ENCODE measurements at regions not wholly inside any gene's neighbourhood (a gene's known extent, or its start where the extent isn't known, plus 50 kb on each side); places are given as distances from the start of the nearest gene placed in this dataset.

DNA sequence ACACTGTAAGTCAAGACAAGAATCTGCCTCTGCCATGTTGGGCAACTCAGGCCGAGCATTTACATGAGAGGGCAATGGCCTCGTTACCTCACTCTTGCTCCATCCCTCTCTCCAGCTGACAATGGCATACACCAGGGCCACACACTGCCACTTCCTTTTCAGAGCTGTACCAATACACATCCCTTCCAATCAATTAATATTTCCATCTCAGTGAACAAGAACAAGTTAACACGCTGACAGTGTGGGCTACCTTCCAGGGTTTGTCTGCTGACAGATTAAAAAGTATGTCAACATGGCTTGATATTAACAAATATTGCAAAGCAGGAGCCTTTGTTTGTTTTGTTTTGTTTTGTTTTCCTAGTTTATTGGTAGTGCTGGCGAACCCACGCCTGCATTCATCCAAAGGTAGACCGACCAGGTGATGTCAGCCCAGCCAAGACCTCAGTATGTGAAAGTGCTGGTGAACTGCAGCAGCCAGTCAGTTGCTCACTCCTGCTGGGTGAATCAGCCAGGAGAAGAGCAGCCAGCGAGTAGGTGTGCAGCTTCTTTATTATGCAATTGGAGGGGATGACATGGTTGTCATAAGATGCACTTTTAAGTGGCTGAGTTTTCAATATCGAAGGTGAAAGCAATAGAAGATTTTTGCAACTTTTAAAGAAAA lies 487.3 kb upstream of the JARID2 start:
- ATAC-seq (no peak), DNase-seq (no peak)
- POLR2A ChIA-PET: no interaction called here
- Mint-ChIP-seq H3K36me3 (no peaks in the 10 kb centered on the region), H3K4me1 (peaks cover 0 to 6% (median 0%) of the 10 kb centered on the region in 4 donors), H3K27ac (no peak overlapping the region), H3K27me3 (no peaks in the 10 kb centered on the region), H3K9me3 (peaks cover 0 to 1% (median 0%) of the 10 kb centered on the region in 9 donors), H3K4me3 (no peak overlapping the region)

DNA sequence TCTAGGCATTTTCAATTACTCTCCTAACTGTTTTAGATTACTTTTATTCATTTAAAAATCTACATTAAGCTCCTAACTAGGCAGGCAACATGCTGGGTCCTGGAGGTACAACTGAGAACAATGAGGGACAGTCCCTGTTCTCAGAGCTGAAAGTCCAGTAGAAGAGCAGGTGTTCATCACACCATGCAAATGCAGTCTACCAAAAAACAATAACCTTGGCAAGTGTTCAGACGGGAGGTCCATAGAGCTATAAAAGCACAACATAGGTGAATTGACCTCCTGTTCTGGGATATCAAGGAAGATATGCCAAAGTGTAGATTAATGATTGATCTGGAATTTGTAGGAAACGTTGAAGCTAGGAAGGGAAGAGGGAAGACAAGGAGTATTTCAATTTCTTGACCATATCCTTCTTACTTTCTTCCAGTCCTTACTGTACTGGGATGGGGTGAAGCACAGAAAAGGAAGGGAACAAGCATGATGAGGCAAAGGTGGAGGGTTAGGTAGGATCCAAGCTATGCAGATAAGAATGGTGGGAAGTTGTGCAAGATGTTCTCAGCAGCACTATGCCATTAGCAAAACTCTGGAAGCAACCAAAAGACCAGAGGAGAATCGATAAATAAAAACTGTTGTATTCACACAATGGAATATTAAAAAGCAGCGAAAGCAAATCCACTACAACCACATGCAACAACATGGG lies 485.7 kb upstream of the JARID2 start:
- DNase-seq (no peak), ATAC-seq (no peak)
- Mint-ChIP-seq H3K4me3 (no peak overlapping the region), H3K27me3 (no peaks in the 10 kb centered on the region), H3K4me1 (peaks cover 0 to 6% (median 0%) of the 10 kb centered on the region in 4 donors), H3K27ac (no peak overlapping the region), H3K9me3 (peaks cover 0 to 1% (median 0%) of the 10 kb centered on the region in 9 donors), H3K36me3 (no peaks in the 10 kb centered on the region)
- POLR2A ChIA-PET: no interaction called here

- ATAC-seq: no peak
- peaks cover 0 to 6% (median 0%) of the 10 kb centered on the region in 4 donors for H3K4me1 Mint-ChIP-seq
- H3K27ac Mint-ChIP-seq: peak overlapping the region in 1 of 10 donors; percentile 57
- H3K36me3 Mint-ChIP-seq: no peaks in the 10 kb centered on the region
- H3K9me3 Mint-ChIP-seq: peaks cover 0 to 1% (median 0%) of the 10 kb centered on the region in 9 donors
- H3K4me3 Mint-ChIP-seq: no peak overlapping the region
- no peak for DNase-seq
- POLR2A ChIA-PET: no interaction called here
- no peaks in the 10 kb centered on the region for H3K27me3 Mint-ChIP-seq
These were observed 483.8 kb upstream of the JARID2 start for GRCh38 chr6:14762077-14762476.

DNA sequence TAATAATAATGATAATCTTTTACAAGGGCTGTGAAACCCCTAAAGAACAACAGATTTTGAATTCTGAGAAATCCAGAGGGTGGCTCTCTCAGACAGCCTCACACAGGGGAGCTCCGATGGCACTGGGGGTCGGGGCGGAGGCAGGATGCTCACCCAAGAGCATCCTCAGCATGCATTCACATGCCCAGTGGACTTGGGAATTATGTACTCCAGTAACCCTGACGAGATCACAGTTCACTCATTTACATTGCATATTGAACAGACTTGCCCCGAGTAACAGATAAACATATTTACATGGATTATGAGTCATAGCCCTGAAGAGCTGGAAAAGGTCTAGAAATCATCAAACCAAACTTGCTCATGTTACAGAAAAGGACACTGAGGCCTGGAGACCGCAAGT lies 482.7 kb upstream of the JARID2 start:
- H3K4me3 Mint-ChIP-seq: no peak overlapping the region
- ATAC-seq: no peak
- no peak for DNase-seq

GRCh38 chr6:14763616-14764015 lies 482.3 kb upstream of the JARID2 start:
- no peak for ATAC-seq
- Mint-ChIP-seq H3K9me3 (peaks cover 0 to 1% (median 0%) of the 10 kb centered on the region in 9 donors), H3K27me3 (no peaks in the 10 kb centered on the region), H3K36me3 (no peaks in the 10 kb centered on the region), H3K4me3 (no peak overlapping the region), H3K27ac (no peak overlapping the region), H3K4me1 (no peaks in the 10 kb centered on the region)
- POLR2A ChIA-PET: no interaction called here
- DNase-seq: no peak

More for the DNA sequence above, 482.7 kb upstream of the JARID2 start:
- POLR2A ChIA-PET: no interaction called here
- H3K27me3 Mint-ChIP-seq: no peaks in the 10 kb centered on the region
- H3K36me3 Mint-ChIP-seq: no peaks in the 10 kb centered on the region
- H3K27ac Mint-ChIP-seq: no peak overlapping the region
- peaks cover 0 to 1% (median 0%) of the 10 kb centered on the region in 9 donors for H3K9me3 Mint-ChIP-seq
- H3K4me1 Mint-ChIP-seq: peaks cover 0 to 2% (median 0%) of the 10 kb centered on the region in 4 donors

GRCh38 chr6:14765106-14765505 lies 480.8 kb upstream of the JARID2 start:
- POLR2A ChIA-PET: no interaction called here
- peaks cover 0 to under 1% (median 0%) of the 10 kb centered on the region in 9 donors for H3K9me3 Mint-ChIP-seq
- no peak overlapping the region for H3K4me3 Mint-ChIP-seq
- ATAC-seq: no peak
- H3K27ac Mint-ChIP-seq: no peak overlapping the region
- H3K4me1 Mint-ChIP-seq: no peaks in the 10 kb centered on the region
- no peaks in the 10 kb centered on the region for H3K36me3 Mint-ChIP-seq
- DNase-seq: no peak
- H3K27me3 Mint-ChIP-seq: no peaks in the 10 kb centered on the region

DNA sequence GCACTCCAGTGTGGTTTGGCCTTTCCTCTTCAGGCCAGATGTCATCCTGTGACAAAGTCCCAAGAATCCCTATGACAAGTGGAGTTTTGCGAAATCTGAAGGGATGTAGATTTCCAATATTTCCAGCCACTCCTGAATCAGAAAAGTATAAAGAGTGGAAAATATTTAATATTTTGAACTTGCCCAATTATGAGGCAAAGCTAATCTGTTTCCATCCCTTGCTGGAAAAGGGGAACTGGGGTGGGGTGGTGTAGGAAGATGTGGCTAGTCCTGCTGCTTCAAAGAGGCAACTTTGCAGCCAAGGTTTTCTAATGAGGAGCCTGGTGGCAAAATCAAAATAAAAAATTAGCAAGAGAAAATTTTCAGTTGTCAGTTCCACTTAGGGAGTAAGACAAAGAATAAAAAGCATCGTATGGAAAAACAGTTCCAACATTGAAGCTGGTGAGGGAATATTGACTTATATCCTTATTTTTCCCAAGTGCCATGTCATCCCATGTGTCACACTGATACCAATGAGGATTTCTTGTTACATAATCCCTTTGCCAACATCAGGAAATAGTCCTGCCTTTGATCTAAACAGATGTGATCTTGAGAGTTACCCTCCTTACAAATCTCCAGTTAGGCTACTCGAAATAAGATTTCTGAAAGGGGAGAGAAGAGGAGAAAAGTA lies 480.0 kb upstream of the JARID2 start:
- Mint-ChIP-seq H3K4me3 (no peak overlapping the region), H3K27ac (no peak overlapping the region), H3K9me3 (no peaks in the 10 kb centered on the region), H3K27me3 (no peaks in the 10 kb centered on the region), H3K4me1 (no peaks in the 10 kb centered on the region), H3K36me3 (no peaks in the 10 kb centered on the region)
- ATAC-seq (no peak), DNase-seq (no peak)
- POLR2A ChIA-PET: no interaction called here

DNA sequence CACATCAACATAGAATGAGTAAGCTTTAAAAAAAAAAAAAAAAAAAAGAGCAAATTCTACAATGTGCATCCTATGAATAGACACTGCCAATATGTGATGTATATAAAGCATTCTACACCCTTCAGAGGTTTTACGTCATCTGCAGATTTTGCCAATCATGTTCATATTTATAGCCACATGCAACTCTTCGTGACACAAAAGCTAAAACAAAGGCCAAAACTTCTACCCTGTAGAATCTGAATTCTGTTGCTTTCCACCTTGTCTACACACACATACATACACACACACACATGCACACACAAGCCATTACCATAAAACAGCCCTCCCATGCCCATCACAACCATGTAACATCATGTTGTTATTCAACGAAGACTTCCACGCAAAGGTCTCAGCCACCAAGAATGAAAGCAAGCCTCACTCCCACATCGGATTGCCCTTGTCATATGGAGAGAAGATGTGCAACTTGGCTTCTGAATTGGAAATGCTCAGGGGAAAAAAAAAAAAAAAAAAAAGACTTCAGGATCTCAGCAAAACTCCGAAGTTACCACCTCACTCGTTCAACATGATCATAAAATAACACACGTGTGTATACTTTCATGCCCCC lies 479.4 kb upstream of the JARID2 start:
- Mint-ChIP-seq H3K27ac (no peak overlapping the region), H3K4me1 (no peaks in the 10 kb centered on the region), H3K36me3 (no peaks in the 10 kb centered on the region), H3K4me3 (no peak overlapping the region), H3K27me3 (no peaks in the 10 kb centered on the region), H3K9me3 (peaks cover 0 to 2% (median 0%) of the 10 kb centered on the region in 9 donors)
- DNase-seq (no peak), ATAC-seq (no peak)
- POLR2A ChIA-PET: no interaction called here

GRCh38 chr6:14767226-14767625 lies 478.6 kb upstream of the JARID2 start:
- Mint-ChIP-seq H3K27ac (no peak overlapping the region), H3K4me1 (no peaks in the 10 kb centered on the region), H3K27me3 (peaks cover 0 to 3% (median 0%) of the 10 kb centered on the region in 5 donors), H3K9me3 (peaks cover 0 to 2% (median 0%) of the 10 kb centered on the region in 9 donors), H3K36me3 (no peaks in the 10 kb centered on the region), H3K4me3 (no peak overlapping the region)
- ATAC-seq (no peak), DNase-seq (no peak)
- POLR2A ChIA-PET: no interaction called here

- Mint-ChIP-seq H3K4me3 (no peak overlapping the region), H3K36me3 (no peaks in the 10 kb centered on the region), H3K4me1 (no peaks in the 10 kb centered on the region), H3K9me3 (peaks cover 0 to 2% (median 0%) of the 10 kb centered on the region in 9 donors), H3K27ac (no peak overlapping the region), H3K27me3 (peaks cover 0 to 4% (median 0%) of the 10 kb centered on the region in 5 donors)
- DNase-seq: no peak
- POLR2A ChIA-PET: no interaction called here
- no peak for ATAC-seq
These were observed 475.8 kb upstream of the JARID2 start for GRCh38 chr6:14770040-14770439.

- H3K4me3 Mint-ChIP-seq: no peak overlapping the region
- no peak for ATAC-seq
- no peaks in the 10 kb centered on the region for H3K4me1 Mint-ChIP-seq
- no peak for DNase-seq
- H3K36me3 Mint-ChIP-seq: no peaks in the 10 kb centered on the region
- peaks cover 0 to 4% (median 0%) of the 10 kb centered on the region in 5 donors for H3K27me3 Mint-ChIP-seq
- POLR2A ChIA-PET: interaction anchor here (0.7 kb wide), 1 partner anchor 861 kb away, joined by 6 read pairs; no protein-coding TSS in a partner anchor
- H3K27ac Mint-ChIP-seq: no peak overlapping the region
- peaks cover 0 to 2% (median 0%) of the 10 kb centered on the region in 9 donors for H3K9me3 Mint-ChIP-seq
These were observed 475.3 kb upstream of the JARID2 start for GRCh38 chr6:14770572-14770971.

GRCh38 chr6:14771016-14771415 lies 474.9 kb upstream of the JARID2 start:
- POLR2A ChIA-PET: interaction anchor here (0.7 kb wide), 1 partner anchor 861 kb away, joined by 6 read pairs; no protein-coding TSS in a partner anchor
- H3K36me3 Mint-ChIP-seq: no peaks in the 10 kb centered on the region
- peaks cover 0 to 4% (median 0%) of the 10 kb centered on the region in 5 donors for H3K27me3 Mint-ChIP-seq
- DNase-seq: no peak
- H3K9me3 Mint-ChIP-seq: peaks cover 0 to 2% (median 0%) of the 10 kb centered on the region in 9 donors
- ATAC-seq: no peak
- no peak overlapping the region for H3K4me3 Mint-ChIP-seq
- no peaks in the 10 kb centered on the region for H3K4me1 Mint-ChIP-seq
- H3K27ac Mint-ChIP-seq: no peak overlapping the region

- ATAC-seq (no peak), DNase-seq (no peak)
- Mint-ChIP-seq H3K4me1 (no peaks in the 10 kb centered on the region), H3K36me3 (no peaks in the 10 kb centered on the region), H3K27me3 (peaks cover 0 to 4% (median 0%) of the 10 kb centered on the region in 5 donors), H3K9me3 (peaks cover 0 to 2% (median 0%) of the 10 kb centered on the region in 9 donors), H3K4me3 (no peak overlapping the region), H3K27ac (no peak overlapping the region)
- POLR2A ChIA-PET: no interaction called here
These were observed 473.7 kb upstream of the JARID2 start for GRCh38 chr6:14772188-14772587.

Data from naive thymus-derived CD8-positive, alpha-beta T cell (primary cell).